ENCODE measurements at regions not wholly inside any gene's neighbourhood (a gene's known extent, or its start where the extent isn't known, plus 50 kb on each side); places are given as distances from the start of the nearest gene placed in this dataset.

DNA sequence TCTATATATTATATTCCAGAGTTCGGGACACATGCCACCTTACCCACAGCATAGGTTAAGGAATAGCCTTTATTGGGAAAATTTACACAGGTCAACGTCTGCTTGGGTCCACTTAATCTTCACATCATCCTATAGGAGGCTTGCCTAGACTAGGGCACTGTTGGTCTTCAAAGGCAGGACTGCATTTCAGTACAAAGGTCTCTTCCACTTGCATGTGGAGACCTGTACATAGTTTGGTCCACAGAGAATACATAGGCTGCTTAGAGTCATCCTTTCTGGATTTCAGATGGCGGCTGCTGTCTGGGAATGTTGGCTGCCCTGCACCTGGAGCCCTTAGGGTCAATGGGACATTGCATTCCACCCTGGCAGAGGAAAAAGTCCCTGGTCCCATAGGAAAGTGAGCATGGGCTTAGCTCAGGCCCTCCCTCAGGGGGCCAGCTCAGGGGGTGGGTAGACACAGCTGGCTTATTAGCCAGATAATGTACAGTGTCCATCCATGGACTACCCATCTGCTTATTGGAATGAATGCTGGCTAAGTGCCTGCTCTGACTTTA lies 75.3 kb upstream of the TGFBR2 start:
- Histone ChIP-seq H3K27ac (ENCODE audit: low read depth, low read length) (no peak overlapping the region), H3K4me1 (ENCODE audit: control insufficient read depth, low read length) (no peaks in the 10 kb centered on the region), H3K79me2 (ENCODE audit: control insufficient read depth, low read length) (no peaks in the 10 kb centered on the region), H3K4me3 (ENCODE audit: low read length) (no peak overlapping the region), H3F3A (ENCODE audit: control insufficient read depth, insufficient read depth) (no peaks in the 10 kb centered on the region), H3K9me3 (ENCODE audit: control insufficient read depth, insufficient read depth, low read length) (no peaks in the 10 kb centered on the region), H3K4me2 (ENCODE audit: low read length) (no peak overlapping the region), H3K36me3 (ENCODE audit: control insufficient read depth, low read length) (no peaks in the 10 kb centered on the region), H3K27me3 (ENCODE audit: control insufficient read depth, low read length) (no peaks in the 10 kb centered on the region), H4K20me1 (ENCODE audit: control insufficient read depth, insufficient read depth, low read depth, low read length) (no peaks in the 10 kb centered on the region), H3K9me2 (replicated peaks; ENCODE audit: control insufficient read depth, low read length) (no peaks in the 10 kb centered on the region)
- TF ChIP-seq EZH2phosphoT487 (IDR thresholded peaks at IDR 0.05; ENCODE audit: borderline replicate concordance, low read length) = no peak
- TF ChIP-seq, protein P1, sequence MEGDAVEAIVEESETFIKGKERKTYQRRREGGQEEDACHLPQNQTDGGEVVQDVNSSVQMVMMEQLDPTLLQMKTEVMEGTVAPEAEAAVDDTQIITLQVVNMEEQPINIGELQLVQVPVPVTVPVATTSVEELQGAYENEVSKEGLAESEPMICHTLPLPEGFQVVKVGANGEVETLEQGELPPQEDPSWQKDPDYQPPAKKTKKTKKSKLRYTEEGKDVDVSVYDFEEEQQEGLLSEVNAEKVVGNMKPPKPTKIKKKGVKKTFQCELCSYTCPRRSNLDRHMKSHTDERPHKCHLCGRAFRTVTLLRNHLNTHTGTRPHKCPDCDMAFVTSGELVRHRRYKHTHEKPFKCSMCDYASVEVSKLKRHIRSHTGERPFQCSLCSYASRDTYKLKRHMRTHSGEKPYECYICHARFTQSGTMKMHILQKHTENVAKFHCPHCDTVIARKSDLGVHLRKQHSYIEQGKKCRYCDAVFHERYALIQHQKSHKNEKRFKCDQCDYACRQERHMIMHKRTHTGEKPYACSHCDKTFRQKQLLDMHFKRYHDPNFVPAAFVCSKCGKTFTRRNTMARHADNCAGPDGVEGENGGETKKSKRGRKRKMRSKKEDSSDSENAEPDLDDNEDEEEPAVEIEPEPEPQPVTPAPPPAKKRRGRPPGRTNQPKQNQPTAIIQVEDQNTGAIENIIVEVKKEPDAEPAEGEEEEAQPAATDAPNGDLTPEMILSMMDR (IDR thresholded peaks at IDR 0.05; ENCODE audit: low read depth, low read length, poor library complexity, severe bottlenecking) = no peak

DNA sequence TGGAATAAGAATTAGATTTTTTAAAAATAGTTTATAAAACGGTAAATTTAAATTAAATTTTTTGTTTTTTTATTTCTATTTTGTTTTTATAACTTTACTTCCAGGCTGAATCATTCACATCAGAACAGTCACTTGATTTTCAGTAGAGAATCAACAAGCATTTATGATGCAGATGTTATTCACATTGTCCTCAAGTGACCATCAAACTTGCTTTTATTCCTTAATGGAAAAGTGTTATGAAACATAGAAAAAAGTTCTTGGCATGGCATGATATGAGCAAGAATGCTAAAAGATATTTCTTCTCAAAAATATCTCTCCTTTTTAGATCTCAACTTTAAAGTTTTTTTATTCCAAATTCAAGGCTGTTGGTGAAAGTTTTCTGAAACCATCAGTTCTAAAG lies 70.9 kb upstream of the TGFBR2 start:
- H3K36me3 ChIP-seq (ENCODE audit: control insufficient read depth, low read length) = no peaks in the 10 kb centered on the region
- no peak overlapping the region for H3K27ac ChIP-seq (ENCODE audit: low read depth, low read length)
- TF ChIP-seq, protein P1 (IDR thresholded peaks at IDR 0.05; ENCODE audit: low read depth, low read length, poor library complexity, severe bottlenecking) = no peak
- no peak for TF ChIP-seq EZH2phosphoT487 (IDR thresholded peaks at IDR 0.05; ENCODE audit: borderline replicate concordance, low read length)
- H3K4me3 ChIP-seq (ENCODE audit: low read length) = no peak overlapping the region
- H3F3A ChIP-seq (ENCODE audit: control insufficient read depth, insufficient read depth) = no peaks in the 10 kb centered on the region
- no peaks in the 10 kb centered on the region for H3K9me2 ChIP-seq (replicated peaks; ENCODE audit: control insufficient read depth, low read length)
- no peaks in the 10 kb centered on the region for H3K79me2 ChIP-seq (ENCODE audit: control insufficient read depth, low read length)
- H3K9me3 ChIP-seq (ENCODE audit: control insufficient read depth, insufficient read depth, low read length) = no peaks in the 10 kb centered on the region
- no peaks in the 10 kb centered on the region for H3K27me3 ChIP-seq (ENCODE audit: control insufficient read depth, low read length)
- H4K20me1 ChIP-seq (ENCODE audit: control insufficient read depth, insufficient read depth, low read depth, low read length) = no peaks in the 10 kb centered on the region
- no peaks in the 10 kb centered on the region for H3K4me1 ChIP-seq (ENCODE audit: control insufficient read depth, low read length)
- H3K4me2 ChIP-seq (ENCODE audit: low read length) = no peak overlapping the region

DNA sequence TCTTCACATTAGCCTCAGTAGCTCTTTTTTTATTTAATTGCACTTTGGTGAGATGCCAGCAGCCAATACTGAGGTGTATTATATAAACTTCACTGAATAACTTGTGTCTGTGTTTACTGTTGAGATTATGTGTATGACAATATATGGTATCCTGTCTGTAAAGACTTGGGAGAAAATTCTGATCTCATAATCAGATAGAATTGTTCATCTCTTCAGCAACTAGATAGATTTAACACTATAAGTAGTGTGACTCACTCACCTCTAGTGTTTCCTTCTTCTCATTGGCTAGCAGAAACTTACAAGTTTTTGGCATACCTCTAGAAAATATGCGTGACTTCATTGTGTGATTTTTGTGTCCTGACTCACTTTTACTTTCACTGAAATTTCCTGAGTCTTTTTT lies 67.6 kb upstream of the TGFBR2 start:
- TF ChIP-seq, protein P1 (IDR thresholded peaks at IDR 0.05; ENCODE audit: low read depth, low read length, poor library complexity, severe bottlenecking) = no peak
- no peak for TF ChIP-seq EZH2phosphoT487 (IDR thresholded peaks at IDR 0.05; ENCODE audit: borderline replicate concordance, low read length)
- no peak overlapping the region for H3K4me2 ChIP-seq (ENCODE audit: low read length)
- H3K4me1 ChIP-seq (ENCODE audit: control insufficient read depth, low read length) = no peaks in the 10 kb centered on the region
- H3K27me3 ChIP-seq (ENCODE audit: control insufficient read depth, low read length) = no peaks in the 10 kb centered on the region
- H3K27ac ChIP-seq (ENCODE audit: low read depth, low read length) = no peak overlapping the region
- H3K9me2 ChIP-seq (replicated peaks; ENCODE audit: control insufficient read depth, low read length) = no peaks in the 10 kb centered on the region
- H3K4me3 ChIP-seq (ENCODE audit: low read length) = no peak overlapping the region
- no peaks in the 10 kb centered on the region for H4K20me1 ChIP-seq (ENCODE audit: control insufficient read depth, insufficient read depth, low read depth, low read length)
- H3K79me2 ChIP-seq (ENCODE audit: control insufficient read depth, low read length) = no peaks in the 10 kb centered on the region
- no peaks in the 10 kb centered on the region for H3K9me3 ChIP-seq (ENCODE audit: control insufficient read depth, insufficient read depth, low read length)
- no peaks in the 10 kb centered on the region for H3K36me3 ChIP-seq (ENCODE audit: control insufficient read depth, low read length)
- no peaks in the 10 kb centered on the region for H3F3A ChIP-seq (ENCODE audit: control insufficient read depth, insufficient read depth)

All from DOHH2 (cell line).